ENCODE measurements at regions not wholly inside any gene's neighbourhood (a gene's known extent, or its start where the extent isn't known, plus 50 kb on each side); places are given as distances from the start of the nearest gene placed in this dataset.

GRCh38 chr4:71212216-71212615, 126.6 kb upstream of the SLC4A4 start:
- no peak for TF ChIP-seq EGR1 (IDR thresholded peaks at IDR 0.05; ENCODE audit: borderline replicate concordance, low read depth, low read length)
- TF ChIP-seq POLR2AphosphoS5 (IDR thresholded peaks at IDR 0.05; ENCODE audit: low read depth, low read length) = no peak
- TF ChIP-seq HDAC6 (IDR thresholded peaks at IDR 0.05; ENCODE audit: low read depth, low read length) = no peak
- no peak for TF ChIP-seq TEAD4 (IDR thresholded peaks at IDR 0.05; ENCODE audit: low read depth, low read length)
- TF ChIP-seq POLR2A (IDR thresholded peaks at IDR 0.05; ENCODE audit: control extremely low read depth in 1 of 2, low read depth in 2 of 2, low read length in 2 of 2) = no peak
- no peak for TF ChIP-seq SAP30 (IDR thresholded peaks at IDR 0.05; ENCODE audit: insufficient read depth, insufficient replicate concordance, low read length)
- TF ChIP-seq CTCF (IDR thresholded peaks at IDR 0.05; ENCODE audit: control extremely low read depth in 1 of 3, insufficient read depth in 1 of 3, low read depth in 1 of 3, low read length in 3 of 3) = no peak
- no peak for TF ChIP-seq JUN (IDR thresholded peaks at IDR 0.05; ENCODE audit: low read depth, low read length)
